ENCODE measurements at regions not wholly inside any gene's neighbourhood (a gene's known extent, or its start where the extent isn't known, plus 50 kb on each side); places are given as distances from the start of the nearest gene placed in this dataset.

DNA sequence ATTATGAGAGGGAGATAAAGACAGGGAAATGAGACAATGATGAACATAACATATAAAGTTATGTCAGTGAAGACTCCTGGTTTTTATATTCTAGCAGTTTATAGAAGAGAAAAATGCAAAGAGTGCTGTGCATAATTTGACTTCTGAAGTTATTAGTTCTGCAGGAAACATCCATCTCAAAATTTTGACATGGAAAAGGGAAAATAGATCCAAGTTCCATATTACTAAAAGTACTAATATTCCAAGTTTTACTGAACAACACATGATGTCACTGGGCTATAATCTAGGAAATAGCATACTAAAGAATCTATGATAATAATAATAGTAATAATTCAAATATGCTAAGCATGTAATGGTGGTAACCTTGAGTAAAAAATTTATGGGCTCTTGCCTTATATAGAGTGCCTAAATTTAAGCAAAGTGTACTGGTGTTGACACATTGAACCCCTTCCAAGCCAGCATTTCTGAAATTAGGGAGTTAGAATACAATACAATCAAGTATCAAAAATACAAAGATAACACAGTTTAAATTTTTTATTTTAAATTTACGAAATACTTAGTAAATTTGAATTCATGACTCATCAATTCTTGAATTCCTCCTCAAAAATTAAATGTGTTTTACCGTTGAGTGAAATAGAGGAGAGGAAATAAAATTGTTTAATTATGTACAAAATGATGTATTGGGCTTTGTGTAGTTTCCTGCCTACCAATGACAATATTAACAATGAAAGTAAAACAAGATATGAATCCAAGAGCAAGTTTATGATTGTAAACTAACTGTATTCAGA lies 102.8 kb upstream of the KCND2 start:
- TF ChIP-seq, protein P1, sequence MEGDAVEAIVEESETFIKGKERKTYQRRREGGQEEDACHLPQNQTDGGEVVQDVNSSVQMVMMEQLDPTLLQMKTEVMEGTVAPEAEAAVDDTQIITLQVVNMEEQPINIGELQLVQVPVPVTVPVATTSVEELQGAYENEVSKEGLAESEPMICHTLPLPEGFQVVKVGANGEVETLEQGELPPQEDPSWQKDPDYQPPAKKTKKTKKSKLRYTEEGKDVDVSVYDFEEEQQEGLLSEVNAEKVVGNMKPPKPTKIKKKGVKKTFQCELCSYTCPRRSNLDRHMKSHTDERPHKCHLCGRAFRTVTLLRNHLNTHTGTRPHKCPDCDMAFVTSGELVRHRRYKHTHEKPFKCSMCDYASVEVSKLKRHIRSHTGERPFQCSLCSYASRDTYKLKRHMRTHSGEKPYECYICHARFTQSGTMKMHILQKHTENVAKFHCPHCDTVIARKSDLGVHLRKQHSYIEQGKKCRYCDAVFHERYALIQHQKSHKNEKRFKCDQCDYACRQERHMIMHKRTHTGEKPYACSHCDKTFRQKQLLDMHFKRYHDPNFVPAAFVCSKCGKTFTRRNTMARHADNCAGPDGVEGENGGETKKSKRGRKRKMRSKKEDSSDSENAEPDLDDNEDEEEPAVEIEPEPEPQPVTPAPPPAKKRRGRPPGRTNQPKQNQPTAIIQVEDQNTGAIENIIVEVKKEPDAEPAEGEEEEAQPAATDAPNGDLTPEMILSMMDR (IDR thresholded peaks at IDR 0.05; ENCODE audit: poor library complexity, severe bottlenecking) = no peak
- Histone ChIP-seq H3K4me3 (ENCODE audit: severe bottlenecking) (no peak overlapping the region), H3K9me3 (ENCODE audit: severe bottlenecking) (no peaks in the 10 kb centered on the region), H3K27ac (ENCODE audit: poor library complexity, severe bottlenecking) (no peak overlapping the region), H3K4me1 (ENCODE audit: insufficient read depth, poor library complexity, severe bottlenecking) (peaks cover 14% of the 10 kb centered on the region), H3K36me3 (ENCODE audit: low read depth) (no peaks in the 10 kb centered on the region), H3K27me3 (ENCODE audit: insufficient read depth, poor library complexity, severe bottlenecking) (no peaks in the 10 kb centered on the region)
- DNase-seq (ENCODE audit: low spot score) (no peak), ATAC-seq (ENCODE audit: low read depth) (no peak)

DNA sequence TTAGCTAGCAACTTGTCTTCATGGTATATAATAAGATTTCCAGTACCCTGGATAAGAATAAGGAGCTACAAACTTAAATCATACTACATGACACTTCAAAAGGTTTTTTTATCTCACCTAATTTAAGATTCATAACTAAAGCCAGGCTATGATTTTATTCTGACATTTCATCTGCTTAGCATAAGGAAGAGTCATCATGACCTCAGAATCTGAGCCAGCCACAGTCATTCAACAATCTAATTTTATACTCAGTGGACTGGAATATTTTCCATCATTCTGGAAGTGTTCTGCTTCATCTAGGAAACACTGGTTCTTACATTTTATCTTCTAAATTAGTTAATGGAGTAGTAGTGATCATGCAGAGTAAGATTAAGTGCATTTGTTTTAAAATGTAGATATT lies 102.1 kb upstream of the KCND2 start:
- H3K4me3 ChIP-seq (ENCODE audit: severe bottlenecking) = no peak overlapping the region
- peaks cover 14% of the 10 kb centered on the region for H3K4me1 ChIP-seq (ENCODE audit: insufficient read depth, poor library complexity, severe bottlenecking)
- DNase-seq (ENCODE audit: low spot score) = no peak
- no peaks in the 10 kb centered on the region for H3K36me3 ChIP-seq (ENCODE audit: low read depth)
- no peak overlapping the region for H3K27ac ChIP-seq (ENCODE audit: poor library complexity, severe bottlenecking)
- no peaks in the 10 kb centered on the region for H3K9me3 ChIP-seq (ENCODE audit: severe bottlenecking)
- H3K27me3 ChIP-seq (ENCODE audit: insufficient read depth, poor library complexity, severe bottlenecking) = no peaks in the 10 kb centered on the region
- ATAC-seq (ENCODE audit: low read depth) = peak; percentile 44; the same call in 1 of the 3 replicates
- TF ChIP-seq, protein P1 (IDR thresholded peaks at IDR 0.05; ENCODE audit: poor library complexity, severe bottlenecking) = no peak

DNA sequence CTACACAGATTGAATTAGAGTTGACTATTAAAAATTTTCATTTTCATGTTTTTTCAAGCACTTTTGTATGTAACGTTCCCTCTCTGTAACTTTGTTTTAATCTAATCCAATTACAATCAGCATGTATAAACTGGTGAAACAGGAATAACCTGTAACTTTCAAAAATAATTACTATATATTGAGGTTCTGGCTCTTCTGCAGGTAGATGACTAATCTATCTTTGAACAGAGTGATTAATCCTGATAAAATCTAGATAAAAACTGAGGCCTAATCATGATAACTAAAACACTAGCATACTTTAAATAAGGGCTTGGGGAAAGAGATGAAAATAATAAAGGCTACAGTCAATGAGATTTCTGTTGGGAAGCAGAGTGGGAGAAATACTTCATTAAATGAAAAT lies 101.6 kb upstream of the KCND2 start:
- DNase-seq (ENCODE audit: low spot score) = no peak

DNA sequence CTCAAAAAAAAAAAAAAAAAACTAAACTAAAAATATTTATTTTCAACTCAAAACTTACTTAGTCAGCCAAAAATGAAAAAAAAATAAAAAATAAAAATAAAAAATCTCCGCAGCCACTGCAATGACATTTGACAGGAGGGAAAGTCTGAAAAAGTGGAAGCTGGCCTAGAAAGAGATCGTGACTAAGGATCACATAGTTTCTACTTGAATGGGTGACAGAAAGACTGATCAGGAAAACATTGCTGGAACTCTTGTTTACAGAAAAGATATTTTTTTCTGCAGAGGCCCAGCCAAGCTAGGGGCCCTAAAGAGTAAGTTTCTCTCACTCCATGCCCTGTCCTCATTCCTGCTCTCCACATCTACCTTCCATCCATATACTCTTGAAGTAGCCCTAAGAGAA lies 92.8 kb upstream of the KCND2 start:
- H3K4me1 ChIP-seq (ENCODE audit: insufficient read depth, poor library complexity, severe bottlenecking) = peaks cover 3% of the 10 kb centered on the region
- H3K27ac ChIP-seq (ENCODE audit: poor library complexity, severe bottlenecking) = no peak overlapping the region
- TF ChIP-seq, protein P1 (IDR thresholded peaks at IDR 0.05; ENCODE audit: poor library complexity, severe bottlenecking) = no peak
- no peaks in the 10 kb centered on the region for H3K9me3 ChIP-seq (ENCODE audit: severe bottlenecking)
- H3K36me3 ChIP-seq (ENCODE audit: low read depth) = no peaks in the 10 kb centered on the region
- no peaks in the 10 kb centered on the region for H3K27me3 ChIP-seq (ENCODE audit: insufficient read depth, poor library complexity, severe bottlenecking)
- DNase-seq (ENCODE audit: low spot score) = no peak
- no peak overlapping the region for H3K4me3 ChIP-seq (ENCODE audit: severe bottlenecking)
- no peak for ATAC-seq (ENCODE audit: low read depth)

More for the DNA sequence above, 101.6 kb upstream of the KCND2 start:
- H3K4me3 ChIP-seq (ENCODE audit: severe bottlenecking) = no peak overlapping the region
- ATAC-seq (ENCODE audit: low read depth) = peak; percentile 75
- H3K36me3 ChIP-seq (ENCODE audit: low read depth) = no peaks in the 10 kb centered on the region
- H3K4me1 ChIP-seq (ENCODE audit: insufficient read depth, poor library complexity, severe bottlenecking) = peaks cover 14% of the 10 kb centered on the region
- H3K27ac ChIP-seq (ENCODE audit: poor library complexity, severe bottlenecking) = no peak overlapping the region
- H3K9me3 ChIP-seq (ENCODE audit: severe bottlenecking) = no peaks in the 10 kb centered on the region
- H3K27me3 ChIP-seq (ENCODE audit: insufficient read depth, poor library complexity, severe bottlenecking) = no peaks in the 10 kb centered on the region
- TF ChIP-seq, protein P1 (IDR thresholded peaks at IDR 0.05; ENCODE audit: poor library complexity, severe bottlenecking) = no peak

DNA sequence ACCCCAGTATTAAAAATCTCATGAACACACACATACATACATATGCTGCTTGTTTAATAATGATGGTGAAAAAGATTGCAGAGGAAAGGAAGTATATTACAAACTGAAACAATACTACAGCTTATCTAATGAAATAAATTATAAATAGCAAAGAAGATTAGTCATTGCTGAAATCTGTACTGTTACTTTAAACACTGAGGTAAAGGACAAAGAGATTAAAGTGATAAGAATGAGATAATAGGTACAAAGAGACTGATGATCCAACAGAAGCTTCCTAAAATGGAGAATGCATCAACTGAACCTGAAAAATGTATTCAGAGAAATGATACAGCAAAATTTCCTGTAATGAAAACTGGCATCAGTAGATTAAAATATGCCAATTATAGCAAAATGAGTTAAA lies 91.5 kb upstream of the KCND2 start:
- DNase-seq (ENCODE audit: low spot score) = no peak
- ATAC-seq (ENCODE audit: low read depth) = no peak
- Histone ChIP-seq H3K27ac (ENCODE audit: poor library complexity, severe bottlenecking) (no peak overlapping the region), H3K4me1 (ENCODE audit: insufficient read depth, poor library complexity, severe bottlenecking) (peaks cover 3% of the 10 kb centered on the region), H3K4me3 (ENCODE audit: severe bottlenecking) (no peak overlapping the region), H3K36me3 (ENCODE audit: low read depth) (no peaks in the 10 kb centered on the region), H3K27me3 (ENCODE audit: insufficient read depth, poor library complexity, severe bottlenecking) (no peaks in the 10 kb centered on the region), H3K9me3 (ENCODE audit: severe bottlenecking) (no peaks in the 10 kb centered on the region)
- TF ChIP-seq, protein P1 (IDR thresholded peaks at IDR 0.05; ENCODE audit: poor library complexity, severe bottlenecking) = no peak

All from RWPE2 (cell line).